ENCODE measurements at regions not wholly inside any gene's neighbourhood (a gene's known extent, or its start where the extent isn't known, plus 50 kb on each side); places are given as distances from the start of the nearest gene placed in this dataset.

DNA sequence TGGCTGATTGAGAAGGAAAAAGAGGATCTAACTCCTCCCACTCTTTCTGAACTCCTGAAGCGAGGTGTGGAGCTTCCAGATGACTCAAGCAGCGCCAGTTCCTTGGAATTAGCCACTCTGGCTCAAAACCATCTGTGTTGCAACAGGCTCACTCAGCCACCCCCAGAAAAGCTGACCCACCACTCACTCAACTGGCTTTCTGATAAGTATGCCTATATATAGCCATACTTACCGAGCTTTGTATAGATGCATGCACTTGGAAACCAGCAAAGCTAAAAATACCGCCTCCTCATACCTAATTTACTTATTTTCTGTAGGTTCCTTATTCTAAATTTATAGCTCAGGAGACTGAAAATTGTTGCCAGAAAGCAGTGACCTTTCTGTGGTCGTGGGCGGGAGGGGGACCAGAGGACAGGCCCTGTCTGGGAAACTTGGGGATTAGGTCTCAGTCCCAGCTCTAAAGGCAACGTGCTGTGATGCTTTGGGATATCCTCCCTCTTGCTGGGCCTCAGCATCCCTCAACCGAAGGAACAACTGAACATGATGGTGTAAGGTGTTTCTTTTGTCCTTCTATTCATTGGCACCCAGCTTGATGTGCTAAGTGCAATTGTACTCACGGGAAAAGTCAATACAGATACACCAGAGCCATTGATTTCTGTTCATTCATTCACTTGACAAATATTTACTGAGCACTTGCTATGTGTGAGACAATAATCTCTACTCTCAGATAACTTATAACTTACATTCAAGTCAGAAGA is 65.7 kb downstream of the NENF start:
- TF ChIP-seq CTCF (IDR thresholded peaks at IDR 0.05): no peak
- TF ChIP-seq EZH2 (IDR thresholded peaks at IDR 0.05; ENCODE audit: borderline replicate concordance, insufficient read depth, low read depth, low read length, poor library complexity, severe bottlenecking): no peak
